SK-N-SH treated with all-trans-retinoic acid at 6 μM for 48 hours (cell line): ENCODE measurements at regions not wholly inside any gene's neighbourhood (a gene's known extent, or its start where the extent isn't known, plus 50 kb on each side); places are given as distances from the start of the nearest gene placed in this dataset.

Experiments
- ARNTL ChIP-seq: fragments of 450-650 bp; formaldehyde crosslinking; IDR thresholded peaks from 2 replicates; pipeline ENCODE4 v1.5.0; 2020; ENCODE audit warnings: low read depth, mild to moderate bottlenecking, moderate library complexity, borderline replicate concordance
- BACH2 ChIP-seq: fragments of 250-450 bp; sonication (Bioruptor Pico); IDR thresholded peaks from 2 replicates; pipeline ENCODE4 v1.9.0; 2021; ENCODE audit warnings: mild to moderate bottlenecking, borderline replicate concordance
- OSR1 ChIP-seq: fragments of 250-450 bp; sonication (Bioruptor Pico); IDR thresholded peaks from 2 replicates; pipeline ENCODE4 v1.8.0; 2022; ENCODE audit warnings: moderate library complexity, mild to moderate bottlenecking, inconsistent platforms
- PATZ1 ChIP-seq: fragments of 250-450 bp; sonication (Bioruptor Pico); IDR thresholded peaks from 2 replicates; pipeline ENCODE4 v1.8.0; 2020; ENCODE audit warnings: mild to moderate bottlenecking, moderate library complexity, borderline replicate concordance
- PPARA ChIP-seq: fragments of 250-450 bp; sonication (Bioruptor Pico); IDR thresholded peaks from 2 replicates; pipeline ENCODE4 v1.5.0; 2020; ENCODE audit warnings: mild to moderate bottlenecking, borderline replicate concordance
- SNAI2 ChIP-seq: fragments of 250-450 bp; sonication (Bioruptor Pico); IDR thresholded peaks from 2 replicates; pipeline ENCODE4 v1.5.0; 2020; ENCODE audit warnings: mild to moderate bottlenecking, moderate library complexity
- ZFP30 ChIP-seq: fragments of 450-650 bp; formaldehyde crosslinking; IDR thresholded peaks from 2 replicates; pipeline ENCODE4 v1.5.0; 2022; ENCODE audit warnings: mild to moderate bottlenecking, moderate library complexity
- ZNF70 ChIP-seq: fragments of 450-650 bp; formaldehyde crosslinking; IDR thresholded peaks from 2 replicates; pipeline ENCODE4 v1.5.0; 2020; ENCODE audit warnings: mild to moderate bottlenecking, moderate library complexity

DNA sequence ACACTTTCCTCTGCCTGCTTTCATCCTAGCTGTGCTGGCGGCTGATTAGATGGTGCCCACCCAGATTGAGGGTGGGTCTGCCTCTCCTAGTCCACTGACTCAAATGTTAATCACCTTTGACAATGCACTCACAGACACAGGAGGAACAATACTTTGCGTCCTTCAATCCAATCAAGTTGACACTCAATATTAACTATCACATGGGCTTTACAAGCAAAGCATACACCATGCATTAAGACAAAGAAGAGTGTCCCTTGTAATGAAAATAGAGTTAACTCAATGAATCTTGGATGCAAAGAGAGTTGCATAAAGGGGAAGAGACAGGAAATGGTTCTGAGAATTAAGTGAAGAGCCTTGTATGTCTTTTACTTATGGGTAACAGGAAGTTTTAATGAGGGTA lies 298.7 kb upstream of the BRINP1 start:
- TF ChIP-seq PATZ1 (CRISPR knock-in tag) (no peak), ZNF70 (no peak), OSR1 (CRISPR knock-in tag) (no peak), PPARA (CRISPR knock-in tag) (no peak), ARNTL (CRISPR knock-in tag) (no peak), ZFP30 (CRISPR knock-in tag) (no peak), BACH2 (CRISPR knock-in tag) (no peak), SNAI2 (CRISPR knock-in tag) (no peak)
